HepG2 (cell line): ENCODE measurements at regions not wholly inside any gene's neighbourhood (a gene's known extent, or its start where the extent isn't known, plus 50 kb on each side); places are given as distances from the start of the nearest gene placed in this dataset.

Experiments
- ATAC-seq: fragments of 200-7000 bp; cut with Tn5 transposase; 3 replicates; pipeline ENCODE4 v1.9.1; 2020; ENCODE audit warnings: mild to moderate bottlenecking, moderate library complexity
- BruUV-seq: library from RNA; stranded (reverse); fragments of 400-500 nt; replicated peaks from 2 replicates; lab custom pipeline; 2021; lab: Mats Ljungman, UMichigan
- CTCF ChIA-PET: fragments of 300-600 bp; formaldehyde crosslinking; extraction: SDS; loops from one replicate; lab custom pipeline; 2021; ENCODE audit warnings: low total read pairs, inconsistent platforms, low intra/inter-chr PET ratio; lab: Yijun Ruan, JAX
- POLR2A ChIA-PET: fragments of 350-600 bp; sonication (Branson Sonifier 250); formaldehyde crosslinking; loops from one replicate; lab custom pipeline; 2020; ENCODE audit warnings: antibody characterized with exemption, inconsistent platforms; lab: Yijun Ruan, JAX
- DNase-seq: peaks from one replicate; pipeline ENCODE4 v3.0.0-alpha.2; 2015; ENCODE audit warnings: low spot score
- FAIRE-seq: peaks from 3 replicates; lab custom pipeline; 2011; peaks lifted over from hg19 to GRCh38; lab: Jason Lieb, UNC
- H2AFZ ChIP-seq: one replicate; pipeline ENCODE4 v1.6.1; 2011; ENCODE audit warnings: low read length, inconsistent platforms
- H3K27ac ChIP-seq: fragments of 300-600 bp; 3 replicates; pipeline ENCODE4 v1.8.0; 2011; ENCODE audit warnings: mixed run types, mild to moderate bottlenecking, mixed read lengths, low read length, inconsistent platforms; ENCODE audit not compliant: insufficient read depth; ENCODE audit errors: extremely low read length
- H3K27me3 ChIP-seq, 2 experiments: fragments of 200-600 bp in 1 of 2; 2 replicates in 1 of 2; 3 replicates in 1 of 2; pipeline versions ENCODE4 v1.6.0 to v1.8.0; 2011; ENCODE audit warnings: low read length in 2 of 2, mild to moderate bottlenecking in 2 of 2, moderate library complexity in 2 of 2, inconsistent platforms in 1 of 2; ENCODE audit not compliant: insufficient read depth in 2 of 2, control insufficient read depth in 1 of 2
- H3K36me3 ChIP-seq, 2 experiments: fragments of 200-600 bp in 1 of 2; replicated peaks in 1 of 2; 2 replicates in 1 of 2; 3 replicates in 1 of 2; pipeline versions ENCODE4 v1.5.1 to v1.8.0; 2011; ENCODE audit warnings: low read length in 2 of 2, inconsistent platforms in 1 of 2; ENCODE audit not compliant: insufficient read depth in 2 of 2, control insufficient read depth in 1 of 2
- H3K4me1 ChIP-seq: 2 replicates; pipeline ENCODE4 v1.5.1; 2012; ENCODE audit warnings: low read length, inconsistent platforms; ENCODE audit not compliant: insufficient read depth
- H3K4me2 ChIP-seq: 2 replicates; pipeline ENCODE4 v1.6.0; 2011; ENCODE audit warnings: low read depth, low read length, inconsistent platforms
- H3K4me3 ChIP-seq, 3 experiments: fragments of 200-600 bp in 1 of 3; sonication (generic), shearing (Covaris generic) in 1 of 3; replicated peaks in 1 of 3; 2 replicates each; pipeline ENCODE4 v1.5.1; 2011 to 2016; ENCODE audit warnings: low read length in 3 of 3, inconsistent platforms in 2 of 3, low read depth in 2 of 3, mild to moderate bottlenecking in 2 of 3, control low read depth in 1 of 3, mixed read lengths in 1 of 3; ENCODE audit not compliant: insufficient read depth in 1 of 3
- H3K79me2 ChIP-seq: one replicate; pipeline ENCODE4 v1.6.1; 2011; ENCODE audit warnings: low read length, inconsistent platforms; ENCODE audit not compliant: insufficient read depth
- H3K9ac ChIP-seq: 2 replicates; pipeline ENCODE4 v1.6.0; 2011; ENCODE audit warnings: mild to moderate bottlenecking, low read depth, low read length, inconsistent platforms; ENCODE audit not compliant: insufficient read depth
- H3K9me3 ChIP-seq: 2 replicates; pipeline ENCODE4 v1.5.1; 2012; ENCODE audit warnings: mild to moderate bottlenecking, low read length
- H4K20me1 ChIP-seq: 2 replicates; pipeline ENCODE4 v1.6.0; 2011; ENCODE audit warnings: inconsistent platforms, mild to moderate bottlenecking, low read length, moderate library complexity; ENCODE audit not compliant: insufficient read depth
- KLF6 ChIP-seq: IDR thresholded peaks from 2 replicates; pipeline ENCODE4 v1.8.0; 2016; ENCODE audit warnings: missing biosample characterization, missing genetic modification reagents
- KLF9 ChIP-seq: IDR thresholded peaks from 2 replicates; pipeline ENCODE4 v1.6.1; 2016; ENCODE audit warnings: low read depth
- MAF1 ChIP-seq: sonication (generic); formaldehyde crosslinking; IDR thresholded peaks from 2 replicates; pipeline ENCODE4 v1.5.0; 2020; ENCODE audit warnings: missing genetic modification reagents, borderline replicate concordance
- MAFF ChIP-seq: IDR thresholded peaks from 2 replicates; pipeline ENCODE4 v1.6.1; 2011; ENCODE audit warnings: low read depth, low read length, improper control_type of control experiment
- MZF1 ChIP-seq: sonication (generic); formaldehyde crosslinking; IDR thresholded peaks from 2 replicates; pipeline ENCODE4 v1.8.1; 2023; ENCODE audit warnings: mild to moderate bottlenecking, missing genetic modification reagents, borderline replicate concordance
- TCF7L2 ChIP-seq: IDR thresholded peaks from 2 replicates; pipeline ENCODE4 v1.6.1; 2011; ENCODE audit warnings: mild to moderate bottlenecking, low read depth, low read length, moderate library complexity
- ZEB1 ChIP-seq: IDR thresholded peaks from 2 replicates; pipeline ENCODE4 v1.6.1; 2012; ENCODE audit warnings: mild to moderate bottlenecking, low read depth, inconsistent platforms; ENCODE audit not compliant: insufficient replicate concordance
- ZNF101 ChIP-seq: sonication (generic); formaldehyde crosslinking; IDR thresholded peaks from 2 replicates; pipeline ENCODE4 v1.4.0; 2020; ENCODE audit warnings: mild to moderate bottlenecking, low read depth, missing genetic modification reagents, borderline replicate concordance
- ZNF33A ChIP-seq: sonication (generic); formaldehyde crosslinking; IDR thresholded peaks from 2 replicates; pipeline ENCODE4 v1.5.1; 2020; ENCODE audit warnings: missing genetic modification reagents, mild to moderate bottlenecking, moderate library complexity, borderline replicate concordance
- ZNF562 ChIP-seq: sonication (generic); formaldehyde crosslinking; IDR thresholded peaks from 2 replicates; pipeline ENCODE4 v1.8.0; 2022; ENCODE audit warnings: missing genetic modification reagents, borderline replicate concordance
- ZNF569 ChIP-seq: sonication (generic); formaldehyde crosslinking; IDR thresholded peaks from 2 replicates; pipeline ENCODE4 v1.5.0; 2020; ENCODE audit warnings: mild to moderate bottlenecking, missing genetic modification reagents, moderate library complexity, borderline replicate concordance
- ZNF607 ChIP-seq: sonication (generic); formaldehyde crosslinking; IDR thresholded peaks from 2 replicates; pipeline ENCODE4 v1.5.1; 2020; ENCODE audit warnings: missing genetic modification reagents, mild to moderate bottlenecking, borderline replicate concordance
- WGBS: methylation state at CpG from one replicate; pipeline ENCODE4 v1.1.6; 2017; ENCODE audit warnings: low lambda C conversion rate; 5-methylcytosine and 5-hydroxymethylcytosine counted together
- in situ Hi-C: cut with HindIII; loops from 2 replicates; pipeline ENCODE4 v1.10.0; 2017; ENCODE audit warnings: low pct_unique_long_range_greater_than_20kb; ENCODE audit not compliant: extremely low pct_ligation_motif_present
- intact Hi-C: fragments of 100-400 bp; cut with micrococcal nuclease; formaldehyde crosslinking; loops from one replicate; pipeline ENCODE4 v1.10.0; 2022; ENCODE audit not compliant: unreplicated experiment
- TF ChIP-seq, protein P1 (sequence below): sonication (generic); formaldehyde crosslinking; IDR thresholded peaks from 2 replicates; pipeline ENCODE4 v1.5.0; 2020; ENCODE audit warnings: missing genetic modification reagents
- TF ChIP-seq, protein P2 (sequence below): sonication (generic); IDR thresholded peaks from 2 replicates; pipeline ENCODE4 v1.6.1; 2016; ENCODE audit warnings: low read depth, borderline replicate concordance

DNA sequence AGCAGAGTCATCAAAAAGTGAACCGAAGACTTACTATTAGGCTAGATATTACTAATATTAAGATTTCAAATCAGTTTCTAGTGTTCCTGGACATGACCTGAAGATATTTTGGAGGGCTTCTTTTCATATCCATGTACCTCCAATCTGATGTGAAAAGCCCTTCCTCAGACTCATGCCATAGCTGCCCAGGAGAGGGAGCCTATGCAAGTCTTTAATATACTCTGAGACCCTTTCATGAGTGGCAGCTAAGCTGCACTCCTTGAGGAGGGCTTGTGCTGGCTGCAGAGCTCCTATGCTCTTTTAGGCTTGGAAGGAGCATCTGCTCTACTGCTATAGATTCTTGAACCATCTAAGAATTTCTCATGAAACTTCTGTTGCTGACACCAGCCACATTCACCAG is 715.3 kb downstream of the OLFM4 start (continued):
- no peak for TF ChIP-seq MZF1 (CRISPR knock-in tag)
- TF ChIP-seq ZEB1, result no peak
- TF ChIP-seq, all 625 proteins: peak for 0

DNA sequence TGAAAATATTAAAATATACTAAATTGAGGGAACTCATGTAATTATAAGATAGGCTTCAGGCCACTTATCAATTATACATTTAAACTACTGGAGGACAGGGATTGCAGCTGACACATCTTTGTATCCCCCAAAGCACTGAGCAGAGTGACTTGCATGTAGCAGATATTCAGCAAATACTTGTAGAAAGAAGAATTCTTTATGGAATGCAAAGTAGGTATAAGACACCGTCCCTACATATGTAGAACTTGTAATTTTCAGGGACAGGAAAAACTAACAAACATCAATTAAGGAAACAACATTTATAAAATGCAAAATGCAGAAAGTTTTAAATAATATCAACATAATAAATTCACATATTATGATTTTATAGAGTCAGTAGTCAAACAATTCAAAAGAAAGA is 719.2 kb downstream of the OLFM4 start:
- Histone ChIP-seq H3K27me3 (no peaks in the 10 kb centered on the region; a peak in 1 of 5 replicates), H4K20me1 (no peaks in the 10 kb centered on the region), H3K79me2 (no peaks in the 10 kb centered on the region), H3K36me3 (no peaks in the 10 kb centered on the region), H2AFZ (no peak overlapping the region), H3K9me3 (peaks cover 42% of the 10 kb centered on the region), H3K9ac (no peak overlapping the region), H3K27ac (no peak overlapping the region), H3K4me1 (no peaks in the 10 kb centered on the region), H3K4me3 (no peak overlapping the region), H3K4me2 (no peak overlapping the region)
- ATAC-seq (no peak), DNase-seq (no peak), FAIRE-seq (no peak)
- intact Hi-C loops (no loop called here), in situ Hi-C loops (no loop called here)
- no TSS peak for BruUV-seq
- 39% methylated on average over 1 of the region's 1 CpG for WGBS
- TF ChIP-seq MAF1 (CRISPR knock-in tag) (no peak), KLF6 (no peak)
- POLR2A ChIA-PET, result no interaction called here
- CTCF ChIA-PET, result no interaction called here

DNA sequence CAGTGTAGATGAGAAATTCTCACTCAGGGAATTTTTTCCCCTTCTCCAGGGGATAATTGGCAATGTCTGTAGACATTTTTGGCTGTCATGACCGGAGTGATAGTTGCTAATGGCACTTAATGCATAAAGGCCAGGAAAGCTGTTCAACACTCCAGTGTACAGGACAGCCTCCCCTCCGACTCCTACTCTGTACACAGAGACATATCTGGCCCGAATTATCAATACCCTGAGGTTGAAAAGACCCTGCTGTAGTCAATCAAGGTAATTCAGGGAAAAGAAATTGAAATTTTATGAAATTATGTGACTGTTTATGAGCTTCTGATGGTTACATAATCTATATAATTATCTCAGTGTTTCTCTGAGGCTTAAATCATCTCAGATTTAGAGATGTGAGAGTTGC is 720.7 kb downstream of the OLFM4 start:
- Histone ChIP-seq H3K27ac (no peak overlapping the region), H3K4me2 (no peak overlapping the region), H4K20me1 (no peaks in the 10 kb centered on the region), H3K9me3 (peaks cover 40% of the 10 kb centered on the region), H2AFZ (no peak overlapping the region), H3K36me3 (no peaks in the 10 kb centered on the region), H3K4me3 (no peak overlapping the region), H3K4me1 (no peaks in the 10 kb centered on the region), H3K79me2 (no peaks in the 10 kb centered on the region), H3K9ac (no peak overlapping the region), H3K27me3 (no peaks in the 10 kb centered on the region; a peak in 1 of 5 replicates)
- FAIRE-seq (no peak), DNase-seq (no peak), ATAC-seq (no peak)
- in situ Hi-C loops, result no loop called here
- ChIA-PET POLR2A (no interaction called here), CTCF (no interaction called here)
- TF ChIP-seq ZNF33A (no peak), ZNF607 (no peak), TCF7L2 (no peak), ZNF569 (CRISPR knock-in tag) (no peak), KLF9 (CRISPR knock-in tag) (no peak), MAFF (no peak), ZNF101 (CRISPR knock-in tag) (no peak), ZNF562 (no peak)
- TF ChIP-seq, protein P1, sequence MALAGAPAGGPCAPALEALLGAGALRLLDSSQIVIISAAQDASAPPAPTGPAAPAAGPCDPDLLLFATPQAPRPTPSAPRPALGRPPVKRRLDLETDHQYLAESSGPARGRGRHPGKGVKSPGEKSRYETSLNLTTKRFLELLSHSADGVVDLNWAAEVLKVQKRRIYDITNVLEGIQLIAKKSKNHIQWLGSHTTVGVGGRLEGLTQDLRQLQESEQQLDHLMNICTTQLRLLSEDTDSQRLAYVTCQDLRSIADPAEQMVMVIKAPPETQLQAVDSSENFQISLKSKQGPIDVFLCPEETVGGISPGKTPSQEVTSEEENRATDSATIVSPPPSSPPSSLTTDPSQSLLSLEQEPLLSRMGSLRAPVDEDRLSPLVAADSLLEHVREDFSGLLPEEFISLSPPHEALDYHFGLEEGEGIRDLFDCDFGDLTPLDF (CRISPR knock-in tag), result no peak
- TF ChIP-seq, protein P2, sequence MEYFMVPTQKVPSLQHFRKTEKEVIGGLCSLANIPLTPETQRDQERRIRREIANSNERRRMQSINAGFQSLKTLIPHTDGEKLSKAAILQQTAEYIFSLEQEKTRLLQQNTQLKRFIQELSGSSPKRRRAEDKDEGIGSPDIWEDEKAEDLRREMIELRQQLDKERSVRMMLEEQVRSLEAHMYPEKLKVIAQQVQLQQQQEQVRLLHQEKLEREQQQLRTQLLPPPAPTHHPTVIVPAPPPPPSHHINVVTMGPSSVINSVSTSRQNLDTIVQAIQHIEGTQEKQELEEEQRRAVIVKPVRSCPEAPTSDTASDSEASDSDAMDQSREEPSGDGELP, result no peak
- WGBS, result 4% methylated on average over 3 of the region's 3 CpGs
- BruUV-seq, result no TSS peak
- intact Hi-C loops, result no loop called here
